HUDEP-2 (cell line): ENCODE measurements at regions not wholly inside any gene's neighbourhood (a gene's known extent, or its start where the extent isn't known, plus 50 kb on each side); places are given as distances from the start of the nearest gene placed in this dataset.
"Not testable (repeated sequence)": the region's sequence is repeated elsewhere in the genome, so short reads cannot be mapped to it uniquely, and the experiment has no call there.

Source experiments
- DNase-seq, 76 experiments: peaks; one replicate each; lab custom pipeline; 2025; ENCODE audit not compliant: unreplicated experiment in 76 of 76; lab: John Stamatoyannopoulos, UW

GRCh38 chr1:213415691-213416380, 364.8 kb downstream of the RPS6KC1 start:
- DNase-seq, result no peak

DNA sequence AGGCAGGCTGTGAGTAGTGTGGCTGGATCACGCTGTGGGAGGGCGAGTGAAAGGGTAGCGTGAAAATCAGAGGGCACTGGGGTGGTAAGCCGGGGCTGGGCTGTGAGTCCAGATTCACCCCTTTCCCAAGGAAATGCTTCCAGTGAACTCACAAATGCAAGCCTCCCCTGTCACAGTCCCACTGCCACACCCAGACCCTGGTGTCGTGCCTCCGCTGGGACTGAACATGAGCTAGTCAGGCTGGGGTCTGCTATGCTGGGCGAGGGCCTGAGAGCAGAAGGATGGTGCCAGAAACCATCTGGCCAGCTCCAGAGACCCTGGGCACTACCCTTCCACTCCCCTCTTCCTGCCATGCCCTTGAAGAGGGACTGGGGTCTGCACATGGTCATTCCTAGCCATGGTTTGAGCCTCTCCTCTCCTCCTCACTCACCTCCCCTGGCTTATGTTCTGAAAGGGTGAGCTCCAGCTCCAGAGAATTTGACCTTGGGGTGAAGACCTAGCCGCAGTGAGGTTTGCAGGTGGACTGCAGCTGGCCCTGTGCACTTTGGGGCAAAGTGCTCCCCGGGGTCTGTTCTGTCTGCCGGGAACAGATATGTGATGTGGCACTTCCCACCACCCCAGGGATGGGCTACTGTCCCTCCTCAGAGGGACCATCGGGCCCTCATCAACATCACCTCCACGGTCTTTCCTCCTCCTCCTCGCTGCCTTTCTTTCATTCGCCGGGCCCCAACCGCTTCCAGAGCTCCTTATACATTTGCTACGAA, 365.6 kb downstream of the RPS6KC1 start:
- DNase-seq, result no peak

DNA sequence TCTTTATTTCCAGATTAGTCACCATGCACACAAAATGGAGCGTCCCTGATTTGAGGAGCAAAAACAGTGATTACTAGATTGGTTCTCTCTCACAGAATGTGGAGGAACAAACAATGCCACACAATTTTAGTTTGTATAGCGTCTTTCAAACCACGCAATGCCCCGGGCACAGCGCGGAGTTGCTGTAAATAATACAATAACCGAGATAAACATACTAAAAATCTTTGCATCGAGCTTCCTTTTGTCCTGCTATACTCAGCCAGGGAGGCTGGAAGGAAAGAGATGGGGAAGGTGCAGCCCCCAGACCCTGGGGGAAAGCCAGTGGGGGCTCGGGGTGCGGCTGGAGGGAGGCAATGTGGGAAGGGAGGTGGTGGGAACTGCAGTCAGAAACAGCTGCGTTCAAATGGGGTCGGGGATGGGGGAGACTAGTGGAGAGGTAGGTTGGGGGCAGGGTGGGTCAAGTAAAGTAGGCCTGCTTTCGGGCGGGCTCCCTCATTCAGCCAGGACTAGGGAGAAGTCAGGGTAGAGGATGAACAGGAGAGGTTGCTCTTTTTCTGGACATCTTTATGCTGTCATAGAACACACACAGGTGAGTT, 366.3 kb downstream of the RPS6KC1 start:
- DNase-seq, result no peak

- DNase-seq, result no peak
Observed at GRCh38 chr1:213417846-213418245, 366.8 kb downstream of the RPS6KC1 start.

- DNase-seq, result no peak
Observed at GRCh38 chr1:213418268-213419071, 367.4 kb downstream of the RPS6KC1 start.

- DNase-seq, result no peak
Observed at GRCh38 chr1:213419401-213420030, 368.5 kb downstream of the RPS6KC1 start.

GRCh38 chr1:213421178-213421577, 370.1 kb downstream of the RPS6KC1 start:
- not testable (repeated sequence) for DNase-seq

GRCh38 chr1:213423041-213423440, 372.0 kb downstream of the RPS6KC1 start:
- no peak for DNase-seq

GRCh38 chr1:213423605-213424004, 372.6 kb downstream of the RPS6KC1 start:
- DNase-seq, result no peak

DNA sequence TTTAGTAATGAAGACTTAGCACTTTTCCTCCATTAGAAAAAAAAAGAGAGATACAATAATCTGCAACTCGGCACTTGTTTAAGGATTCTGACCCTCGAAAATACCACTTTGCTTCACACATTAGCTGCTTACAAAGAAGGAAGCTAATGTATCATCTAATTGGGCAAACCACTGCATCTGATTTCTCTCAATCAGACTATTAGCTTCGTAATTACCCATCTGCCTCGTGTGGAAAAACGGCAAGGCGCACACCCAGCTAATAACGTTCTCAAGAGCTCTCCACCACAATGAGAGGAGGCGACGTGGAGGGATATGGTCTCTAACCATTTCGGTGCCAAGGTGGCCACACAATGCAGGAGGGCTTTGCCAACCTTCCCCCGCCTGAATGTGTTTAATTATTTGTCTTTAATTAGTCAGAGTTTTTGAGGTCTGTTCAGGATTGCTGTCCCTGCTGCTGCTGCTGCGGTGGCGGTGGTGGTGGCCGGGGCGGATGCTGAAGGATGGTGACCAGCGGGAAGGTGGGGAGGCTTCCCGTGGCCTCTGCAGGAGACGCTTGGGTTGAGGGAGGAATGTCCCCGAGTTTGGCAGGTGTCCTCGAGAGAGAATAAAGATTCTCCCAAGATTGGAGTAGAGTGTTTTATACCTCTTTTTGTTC, 374.5 kb downstream of the RPS6KC1 start:
- no peak for DNase-seq

GRCh38 chr1:213429642-213430041, 378.6 kb downstream of the RPS6KC1 start:
- no peak for DNase-seq

GRCh38 chr1:213435715-213436114, 384.7 kb downstream of the RPS6KC1 start:
- no peak for DNase-seq

DNA sequence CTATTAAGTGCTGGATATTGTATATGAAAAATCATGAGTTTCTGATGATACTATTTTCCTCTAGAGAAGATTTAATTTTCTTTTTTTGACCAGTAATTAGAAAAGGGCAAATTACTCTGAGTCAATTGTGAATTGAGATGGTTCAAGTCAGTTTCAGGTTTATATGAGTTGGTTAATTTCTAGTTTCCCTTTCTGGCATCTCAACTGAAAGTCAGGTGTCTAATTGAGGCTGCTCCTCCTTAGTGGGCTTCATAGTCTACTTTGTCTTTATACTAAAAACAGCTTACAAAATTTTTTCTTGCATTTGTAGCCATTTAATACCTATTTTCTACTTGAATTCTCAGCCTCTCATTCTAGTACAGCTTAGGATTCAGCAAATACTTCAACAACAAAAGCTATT, 387.3 kb downstream of the RPS6KC1 start:
- no peak for DNase-seq

DNA sequence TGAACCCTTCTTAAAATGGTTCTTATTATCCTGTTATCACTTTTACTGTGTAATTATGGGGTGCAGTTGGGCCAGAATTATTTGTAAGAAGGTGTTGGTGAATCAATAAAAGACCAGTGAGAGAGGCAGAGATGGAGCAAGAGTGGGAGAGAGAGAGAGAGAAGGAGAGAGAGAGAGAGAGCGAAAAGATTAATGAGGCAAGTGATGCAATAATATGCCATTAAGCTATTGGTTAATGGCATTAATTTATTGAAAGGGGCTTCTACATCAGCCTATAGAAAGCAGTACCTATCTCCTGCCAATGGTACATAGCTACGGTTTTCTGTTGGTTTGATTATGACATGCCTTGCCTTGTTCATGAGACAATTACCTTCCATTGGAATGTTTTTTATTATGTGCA, 388.7 kb downstream of the RPS6KC1 start:
- DNase-seq, result no peak

- DNase-seq, result no peak
Observed at GRCh38 chr1:213440766-213441165, 389.7 kb downstream of the RPS6KC1 start.

GRCh38 chr1:213443415-213443814, 392.4 kb downstream of the RPS6KC1 start:
- DNase-seq, result no peak

DNA sequence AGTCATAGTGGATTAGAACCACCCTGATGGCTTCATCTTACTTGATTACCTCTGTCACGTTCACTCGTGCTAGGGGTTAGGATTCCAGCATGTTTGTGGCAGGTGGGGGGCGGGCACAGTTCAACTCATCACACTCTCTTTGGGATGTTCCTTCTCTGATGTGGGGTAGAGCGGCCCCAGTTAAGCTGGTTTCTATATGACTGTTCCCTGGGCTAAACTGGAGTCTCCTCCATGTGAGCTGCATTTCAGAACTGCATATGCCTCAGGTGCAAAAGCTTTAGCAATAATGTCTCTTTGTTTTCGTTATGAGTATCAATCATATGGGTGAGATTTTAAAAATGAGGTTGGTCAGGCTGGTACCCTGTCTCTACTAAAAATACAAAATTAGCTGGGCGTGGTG, 393.2 kb downstream of the RPS6KC1 start:
- no peak for DNase-seq

- DNase-seq, result no peak
Observed at GRCh38 chr1:213446496-213446895, 395.5 kb downstream of the RPS6KC1 start.

DNA sequence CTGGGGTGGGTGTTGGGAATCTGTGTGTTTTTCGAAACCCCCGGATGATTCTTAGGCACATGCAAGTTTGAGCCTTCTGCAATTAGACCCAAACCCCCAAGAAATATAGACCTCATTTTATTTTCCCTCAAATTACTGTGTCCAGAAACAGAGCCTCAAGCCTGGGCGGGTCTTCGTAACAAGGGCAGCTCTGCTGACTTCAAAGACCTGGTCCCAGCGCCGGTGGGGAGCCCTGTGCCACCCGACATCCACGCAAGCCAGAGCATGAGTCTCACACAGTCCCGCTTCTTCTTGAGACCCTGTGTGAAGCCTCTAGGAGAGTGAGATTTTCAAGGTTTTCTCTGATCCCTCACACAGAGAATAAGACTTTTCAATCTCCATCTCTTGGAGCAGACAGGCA, 397.3 kb downstream of the RPS6KC1 start:
- no peak for DNase-seq

DNA sequence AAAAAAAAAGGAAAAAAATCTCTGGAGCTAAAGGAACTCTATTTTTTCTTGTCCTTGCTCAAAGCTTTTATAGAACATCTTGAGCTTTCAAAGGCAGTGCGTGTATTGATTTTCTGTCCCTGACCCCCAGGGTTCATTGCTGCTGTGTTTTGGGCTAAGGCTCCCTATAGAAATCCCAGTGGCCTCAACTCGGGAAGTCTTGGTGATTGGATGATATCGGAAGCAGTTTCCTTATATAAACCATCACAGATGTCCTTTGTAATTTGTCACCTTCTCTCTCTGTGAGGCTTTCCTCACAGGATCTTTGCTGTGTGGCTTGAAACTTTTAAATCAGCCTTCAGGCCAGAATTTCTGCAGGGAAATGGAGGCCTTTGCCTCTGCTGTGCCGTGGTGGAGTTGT, 397.7 kb downstream of the RPS6KC1 start:
- no peak for DNase-seq
